ENCODE measurements at regions not wholly inside any gene's neighbourhood (a gene's known extent, or its start where the extent isn't known, plus 50 kb on each side); places are given as distances from the start of the nearest gene placed in this dataset.

DNA sequence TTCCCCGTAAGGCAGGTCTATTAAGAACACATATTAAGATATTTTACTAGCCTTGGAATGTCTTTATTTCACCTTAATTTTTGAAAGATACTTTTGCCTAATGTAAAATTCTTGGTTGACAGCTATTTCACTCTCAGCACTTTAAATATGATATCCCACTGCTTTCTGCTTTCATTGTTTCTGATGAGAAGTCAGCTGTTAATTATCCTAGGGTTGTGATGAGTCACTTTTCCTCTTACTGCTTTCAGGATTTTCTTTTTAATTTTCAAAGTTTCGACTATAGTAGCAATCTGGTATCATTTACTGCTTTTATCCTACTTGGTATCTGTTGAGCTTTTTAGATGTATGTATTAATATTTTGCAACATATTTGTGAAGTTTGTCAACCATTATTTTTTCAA, 578.9 kb upstream of the ATP2B1 start:
- TF ChIP-seq, protein P1, sequence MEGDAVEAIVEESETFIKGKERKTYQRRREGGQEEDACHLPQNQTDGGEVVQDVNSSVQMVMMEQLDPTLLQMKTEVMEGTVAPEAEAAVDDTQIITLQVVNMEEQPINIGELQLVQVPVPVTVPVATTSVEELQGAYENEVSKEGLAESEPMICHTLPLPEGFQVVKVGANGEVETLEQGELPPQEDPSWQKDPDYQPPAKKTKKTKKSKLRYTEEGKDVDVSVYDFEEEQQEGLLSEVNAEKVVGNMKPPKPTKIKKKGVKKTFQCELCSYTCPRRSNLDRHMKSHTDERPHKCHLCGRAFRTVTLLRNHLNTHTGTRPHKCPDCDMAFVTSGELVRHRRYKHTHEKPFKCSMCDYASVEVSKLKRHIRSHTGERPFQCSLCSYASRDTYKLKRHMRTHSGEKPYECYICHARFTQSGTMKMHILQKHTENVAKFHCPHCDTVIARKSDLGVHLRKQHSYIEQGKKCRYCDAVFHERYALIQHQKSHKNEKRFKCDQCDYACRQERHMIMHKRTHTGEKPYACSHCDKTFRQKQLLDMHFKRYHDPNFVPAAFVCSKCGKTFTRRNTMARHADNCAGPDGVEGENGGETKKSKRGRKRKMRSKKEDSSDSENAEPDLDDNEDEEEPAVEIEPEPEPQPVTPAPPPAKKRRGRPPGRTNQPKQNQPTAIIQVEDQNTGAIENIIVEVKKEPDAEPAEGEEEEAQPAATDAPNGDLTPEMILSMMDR (IDR thresholded peaks at IDR 0.05; ENCODE audit: insufficient read depth, low read depth, low read length): no peak
- no peak for TF ChIP-seq EZH2 (IDR thresholded peaks at IDR 0.05; ENCODE audit: insufficient read depth, low read length)
